Forelimb muscle (tissue), 1 donor: ENCODE measurements at regions not wholly inside any gene's neighbourhood (a gene's known extent, or its start where the extent isn't known, plus 50 kb on each side); places are given as distances from the start of the nearest gene placed in this dataset.

Source experiments
- DNase-seq: peaks from one replicate; pipeline ENCODE4 v3.0.0-alpha.2; 2013; ENCODE audit warnings: low read depth

- no peak for DNase-seq
Observed at GRCh38 chr11:116534270-116534975, 238.4 kb downstream of the BUD13 start.

GRCh38 chr11:116533186-116533825 is 239.5 kb downstream of the BUD13 start:
- no peak for DNase-seq

GRCh38 chr11:116532066-116532465 is 240.7 kb downstream of the BUD13 start:
- DNase-seq = no peak

- DNase-seq = no peak
Observed at GRCh38 chr11:116530705-116531104, 242.1 kb downstream of the BUD13 start.

GRCh38 chr11:116529271-116529670 is 243.5 kb downstream of the BUD13 start:
- DNase-seq = no peak

- no peak for DNase-seq
Observed at GRCh38 chr11:116527180-116527991, 245.4 kb downstream of the BUD13 start.

GRCh38 chr11:116525961-116526495 is 246.8 kb downstream of the BUD13 start:
- DNase-seq = no peak

- no peak for DNase-seq
Observed at GRCh38 chr11:116519499-116519898, 253.3 kb downstream of the BUD13 start.

GRCh38 chr11:116518141-116518540 is 254.6 kb downstream of the BUD13 start:
- DNase-seq = no peak

- no peak for DNase-seq
Observed at GRCh38 chr11:116517584-116517983, 255.2 kb downstream of the BUD13 start.

- no peak for DNase-seq
Observed at GRCh38 chr11:116517077-116517476, 255.7 kb downstream of the BUD13 start.

- DNase-seq = no peak
Observed at GRCh38 chr11:116515664-116516184, 257.1 kb downstream of the BUD13 start.

GRCh38 chr11:116513894-116514293 is 258.9 kb downstream of the BUD13 start:
- DNase-seq = no peak

- no peak for DNase-seq
Observed at GRCh38 chr11:116513278-116513823, 259.4 kb downstream of the BUD13 start.

GRCh38 chr11:116512841-116513240 is 259.9 kb downstream of the BUD13 start:
- DNase-seq = no peak

GRCh38 chr11:116511684-116512083 is 261.1 kb downstream of the BUD13 start:
- DNase-seq = no peak

GRCh38 chr11:116510886-116511650 is 261.7 kb downstream of the BUD13 start:
- no peak for DNase-seq

- no peak for DNase-seq
Observed at GRCh38 chr11:116510166-116510565, 262.6 kb downstream of the BUD13 start.

GRCh38 chr11:116509551-116509950 is 263.2 kb downstream of the BUD13 start:
- DNase-seq = no peak

GRCh38 chr11:116507849-116508695 is 264.7 kb downstream of the BUD13 start:
- no peak for DNase-seq
